A673 (cell line): ENCODE measurements at regions not wholly inside any gene's neighbourhood (a gene's known extent, or its start where the extent isn't known, plus 50 kb on each side); places are given as distances from the start of the nearest gene placed in this dataset.

ENCODE experiments used
- BruUV-seq: library from RNA; stranded (reverse); fragments of 400-500 nt; replicated peaks from 2 replicates; lab custom pipeline; 2021; lab: Mats Ljungman, UMichigan
- CTCF ChIA-PET: fragments of 300-600 bp; sonication (Branson Sonifier 250); formaldehyde crosslinking; loops from one replicate; lab custom pipeline; 2022; ENCODE audit warnings: antibody characterized with exemption; lab: Charles Lee
- POLR2A ChIA-PET: fragments of 300-600 bp; sonication (Branson Sonifier 250); formaldehyde crosslinking; loops from one replicate; lab custom pipeline; 2022; ENCODE audit warnings: antibody characterized with exemption; ENCODE audit not compliant: low non-redundant PET; lab: Charles Lee
- DNase-seq: peaks from one replicate; pipeline ENCODE4 v3.0.0-alpha.2; 2015; ENCODE audit warnings: low spot score
- H3K27ac ChIP-seq: fragments of 200-600 bp; sonication (generic); 2 replicates; pipeline ENCODE4 v1.5.1; 2016; ENCODE audit warnings: mixed run types, low read depth, mild to moderate bottlenecking, mixed read lengths, antibody characterized with exemption, low read length; ENCODE audit not compliant: poor library complexity, severe bottlenecking
- H3K27me3 ChIP-seq: fragments of 200-600 bp; sonication (generic); replicated peaks from 2 replicates; pipeline ENCODE4 v1.6.1; 2017; ENCODE audit warnings: mixed run types, low read depth, mild to moderate bottlenecking, mixed read lengths, antibody characterized with exemption, low read length; ENCODE audit not compliant: insufficient read depth, poor library complexity
- H3K36me3 ChIP-seq: fragments of 200-600 bp; sonication (generic); 2 replicates; pipeline ENCODE4 v1.6.1; 2016; ENCODE audit warnings: mixed run types, mild to moderate bottlenecking, mixed read lengths, antibody characterized with exemption, low read length; ENCODE audit not compliant: insufficient read depth, poor library complexity, severe bottlenecking
- H3K4me1 ChIP-seq: fragments of 200-600 bp; sonication (generic); 2 replicates; pipeline ENCODE4 v1.6.1; 2017; ENCODE audit warnings: mixed run types, mild to moderate bottlenecking, mixed read lengths, antibody characterized with exemption, low read length; ENCODE audit not compliant: insufficient read depth, poor library complexity, severe bottlenecking
- H3K4me3 ChIP-seq: fragments of 200-600 bp; sonication (generic); 2 replicates; pipeline ENCODE4 v1.5.1; 2016; ENCODE audit warnings: low read depth, mixed run types, mild to moderate bottlenecking, mixed read lengths, low read length; ENCODE audit not compliant: poor library complexity, severe bottlenecking
- H3K9me3 ChIP-seq: fragments of 200-600 bp; sonication (generic); 2 replicates; pipeline ENCODE4 v1.6.1; 2016; ENCODE audit warnings: mixed run types, low read depth, mild to moderate bottlenecking, mixed read lengths, antibody characterized with exemption, low read length; ENCODE audit not compliant: poor library complexity, severe bottlenecking
- EZH2 ChIP-seq: fragments of 200-600 bp; sonication (generic); IDR thresholded peaks from 2 replicates; pipeline ENCODE4 v1.6.1; 2017; ENCODE audit warnings: borderline replicate concordance, low read depth, mild to moderate bottlenecking, mixed read lengths, antibody characterized with exemption, low read length; ENCODE audit not compliant: poor library complexity, severe bottlenecking
- intact Hi-C: fragments of 100-400 bp; cut with micrococcal nuclease; formaldehyde crosslinking; loops from one replicate; pipeline ENCODE4 v1.10.0; 2022; ENCODE audit not compliant: unreplicated experiment
- TF ChIP-seq, protein P1 (sequence below): fragments of 300-800, 200-600 bp; sonication (generic); conservative IDR thresholded peaks from 2 replicates; pipeline ENCODE4 v1.5.1; 2017; ENCODE audit warnings: low read depth, mild to moderate bottlenecking, antibody characterized with exemption, low read length, moderate library complexity, mixed read lengths

DNA sequence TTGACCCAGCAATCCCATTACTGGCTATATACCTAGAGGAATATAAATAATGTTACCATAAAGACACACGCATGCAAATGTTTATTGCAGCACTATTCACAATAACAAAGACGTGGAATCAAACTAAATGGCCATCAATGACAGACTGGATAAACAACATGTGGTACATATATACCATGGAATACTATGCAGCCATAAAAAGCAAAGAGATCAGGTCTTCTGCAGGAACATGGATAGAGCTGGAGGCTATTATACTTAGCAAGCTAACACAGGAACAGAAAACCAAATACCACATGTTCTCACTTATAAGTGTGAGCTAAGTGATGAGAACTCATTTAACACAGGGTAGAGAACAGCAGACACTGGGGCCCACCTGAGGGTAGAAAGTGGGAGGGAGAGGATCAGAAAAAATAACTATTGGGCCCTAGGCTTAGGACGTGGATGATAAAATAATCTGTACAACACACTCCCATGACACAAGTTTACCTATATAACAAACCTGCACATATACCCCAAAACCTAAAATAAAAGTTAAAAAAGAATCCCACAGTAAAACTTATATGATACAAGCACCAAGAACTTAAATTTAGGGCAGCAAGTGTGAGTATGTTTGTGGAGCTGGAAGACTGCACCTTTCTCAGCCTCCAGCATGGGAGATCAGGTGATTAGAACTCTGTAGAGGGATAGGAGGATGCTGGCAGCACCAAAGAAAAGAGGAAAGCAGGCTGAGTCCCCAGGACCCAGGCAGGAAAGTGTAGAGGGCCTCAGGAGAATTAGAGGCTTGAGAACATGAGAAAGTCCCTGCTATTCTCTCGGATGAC, 320.8 kb upstream of the USP24 start:
- Histone ChIP-seq H3K4me3 (no peak overlapping the region), H3K9me3 (no peaks in the 10 kb centered on the region), H3K27ac (no peak overlapping the region), H3K36me3 (no peaks in the 10 kb centered on the region), H3K27me3 (peaks cover 3% of the 10 kb centered on the region), H3K4me1 (no peaks in the 10 kb centered on the region)
- ChIA-PET POLR2A (no interaction called here), CTCF (no interaction called here)
- intact Hi-C loops = no loop called here
- no peak for TF ChIP-seq EZH2
- TF ChIP-seq, protein P1, sequence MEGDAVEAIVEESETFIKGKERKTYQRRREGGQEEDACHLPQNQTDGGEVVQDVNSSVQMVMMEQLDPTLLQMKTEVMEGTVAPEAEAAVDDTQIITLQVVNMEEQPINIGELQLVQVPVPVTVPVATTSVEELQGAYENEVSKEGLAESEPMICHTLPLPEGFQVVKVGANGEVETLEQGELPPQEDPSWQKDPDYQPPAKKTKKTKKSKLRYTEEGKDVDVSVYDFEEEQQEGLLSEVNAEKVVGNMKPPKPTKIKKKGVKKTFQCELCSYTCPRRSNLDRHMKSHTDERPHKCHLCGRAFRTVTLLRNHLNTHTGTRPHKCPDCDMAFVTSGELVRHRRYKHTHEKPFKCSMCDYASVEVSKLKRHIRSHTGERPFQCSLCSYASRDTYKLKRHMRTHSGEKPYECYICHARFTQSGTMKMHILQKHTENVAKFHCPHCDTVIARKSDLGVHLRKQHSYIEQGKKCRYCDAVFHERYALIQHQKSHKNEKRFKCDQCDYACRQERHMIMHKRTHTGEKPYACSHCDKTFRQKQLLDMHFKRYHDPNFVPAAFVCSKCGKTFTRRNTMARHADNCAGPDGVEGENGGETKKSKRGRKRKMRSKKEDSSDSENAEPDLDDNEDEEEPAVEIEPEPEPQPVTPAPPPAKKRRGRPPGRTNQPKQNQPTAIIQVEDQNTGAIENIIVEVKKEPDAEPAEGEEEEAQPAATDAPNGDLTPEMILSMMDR = no peak
- no peak for DNase-seq
- BruUV-seq = no TSS peak

DNA sequence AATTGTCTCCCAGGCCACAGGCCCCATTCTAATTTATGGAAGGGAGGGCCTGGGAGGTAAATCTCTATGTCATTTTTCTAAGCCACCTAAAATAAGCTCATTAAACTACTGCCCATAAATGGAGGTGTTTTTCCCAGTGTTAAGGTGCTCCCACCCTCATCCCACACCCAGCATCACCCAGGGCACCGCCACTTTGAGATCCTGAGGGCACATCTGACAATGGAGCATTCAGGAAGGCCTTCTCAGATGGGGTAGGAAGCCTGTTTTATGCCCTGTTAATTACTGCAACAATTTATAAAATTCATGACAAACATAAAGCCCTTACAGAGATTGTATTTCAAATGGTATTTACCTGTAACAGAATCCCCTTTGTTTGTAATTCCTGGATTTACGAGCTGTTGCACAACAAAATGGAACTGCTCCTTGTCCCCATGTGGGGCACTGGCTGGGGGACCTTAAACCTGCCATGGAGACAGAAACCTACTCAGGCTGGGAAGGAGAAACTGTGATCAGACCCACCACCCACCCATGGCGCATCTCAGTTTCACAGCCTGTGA, 319.5 kb upstream of the USP24 start:
- POLR2A ChIA-PET = no interaction called here
- intact Hi-C loops = no loop called here
- no TSS peak for BruUV-seq

DNA sequence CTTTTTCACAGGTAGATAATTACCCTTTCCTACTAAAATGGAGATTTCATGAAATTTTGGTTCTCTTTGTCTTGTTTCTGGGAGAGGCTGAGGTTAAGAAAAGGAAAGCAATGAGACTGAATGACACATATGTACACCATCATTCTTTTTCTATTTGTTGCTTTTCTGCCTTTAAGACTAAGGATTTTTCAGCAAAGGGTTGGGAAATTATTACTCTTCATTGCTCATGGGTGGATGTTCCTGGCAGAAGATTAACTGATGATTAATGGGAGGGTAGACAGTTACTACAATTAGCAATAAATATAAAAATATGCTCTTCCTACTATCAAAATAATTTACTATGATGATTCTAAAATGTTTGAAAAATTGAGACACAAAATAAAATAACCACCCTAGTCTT, 316.5 kb upstream of the USP24 start:
- ChIA-PET POLR2A (no interaction called here), CTCF (no interaction called here)
- peaks cover 12% of the 10 kb centered on the region for H3K27me3 ChIP-seq
- no peak for DNase-seq
- H3K4me3 ChIP-seq = no peak overlapping the region
- no peak overlapping the region for H3K27ac ChIP-seq
- intact Hi-C loops = no loop called here
- TF ChIP-seq, protein P1 = no peak
- no peak for TF ChIP-seq EZH2
- H3K36me3 ChIP-seq = no peaks in the 10 kb centered on the region
- no TSS peak for BruUV-seq
- no peaks in the 10 kb centered on the region for H3K4me1 ChIP-seq
- H3K9me3 ChIP-seq = no peaks in the 10 kb centered on the region

More for the DNA sequence above, 319.5 kb upstream of the USP24 start:
- CTCF ChIA-PET = no interaction called here
- Histone ChIP-seq H3K27me3 (peaks cover 3% of the 10 kb centered on the region), H3K4me1 (no peaks in the 10 kb centered on the region), H3K27ac (no peak overlapping the region), H3K9me3 (no peaks in the 10 kb centered on the region), H3K36me3 (no peaks in the 10 kb centered on the region), H3K4me3 (no peak overlapping the region)
- no peak for DNase-seq
- TF ChIP-seq EZH2 = no peak
- TF ChIP-seq, protein P1 = no peak
